Renal cortex interstitium (tissue), 11 donors: ENCODE measurements at regions not wholly inside any gene's neighbourhood (a gene's known extent, or its start where the extent isn't known, plus 50 kb on each side); places are given as distances from the start of the nearest gene placed in this dataset.

Experiments used
- DNase-seq, 11 donors: peaks; one replicate each; pipeline ENCODE4 v3.0.0-alpha.2; 2013; ENCODE audit warnings: low read depth in 9 of 11, low spot score in 4 of 11; ENCODE audit errors: extremely low read depth in 1 of 11

GRCh38 chr1:221169447-221169889, 290.2 kb downstream of the HLX start:
- no peak for DNase-seq

DNA sequence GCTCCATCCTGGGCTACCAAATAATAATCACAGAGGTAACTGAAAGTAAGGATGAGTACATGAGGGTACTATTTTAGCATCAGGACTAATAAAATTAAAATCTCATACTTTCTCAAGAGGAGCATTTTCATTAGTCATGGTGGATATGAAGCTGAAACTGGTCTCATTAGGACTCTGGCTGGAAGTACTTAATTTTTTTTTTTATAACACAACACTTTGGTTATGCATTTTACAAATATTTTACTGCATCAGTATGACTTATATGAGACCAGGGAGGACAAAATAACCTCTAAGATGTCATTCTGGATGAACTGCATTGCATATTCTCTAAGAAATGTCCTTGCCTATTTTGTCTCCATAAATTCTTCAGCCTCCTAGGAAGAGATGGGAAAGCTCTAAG, 290.9 kb downstream of the HLX start:
- no peak for DNase-seq

DNA sequence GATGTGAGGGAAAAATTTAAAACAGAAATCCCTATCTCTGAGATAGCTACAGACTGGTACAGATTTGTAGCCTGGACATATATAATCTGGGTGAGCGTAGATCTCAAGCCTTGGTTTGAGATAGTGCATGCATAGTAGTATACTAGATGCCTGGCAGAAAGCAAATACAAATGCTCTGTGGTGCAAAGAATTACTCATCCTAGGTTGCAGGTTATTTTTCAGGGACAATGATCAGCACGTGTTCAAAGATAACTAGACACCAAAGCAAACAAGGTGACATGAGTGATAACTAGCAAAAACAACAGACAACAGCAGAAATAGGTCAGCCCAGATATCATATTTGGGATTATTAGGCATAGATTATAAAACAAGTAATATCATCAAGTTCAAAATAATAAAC, 292.5 kb downstream of the HLX start:
- DNase-seq = no peak

DNA sequence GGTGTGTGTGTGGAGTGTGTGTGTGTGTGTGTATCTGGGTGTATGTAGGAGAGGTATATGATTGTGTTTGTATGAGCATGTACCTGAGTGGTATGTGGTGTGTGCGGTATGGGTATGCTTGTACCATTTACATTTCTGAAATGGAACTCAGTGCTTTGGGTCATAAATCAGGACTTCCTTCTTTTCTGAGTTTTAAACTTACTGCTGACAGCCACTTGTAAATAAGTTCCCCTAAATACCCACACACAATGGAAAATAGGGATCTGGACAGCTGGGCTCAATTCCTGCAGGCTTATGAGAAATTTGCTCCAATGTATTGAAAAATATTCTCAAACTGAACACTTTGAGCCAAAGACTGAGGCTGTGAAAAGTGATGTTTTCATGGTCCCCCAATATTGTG, 293.6 kb downstream of the HLX start:
- DNase-seq = no peak

DNA sequence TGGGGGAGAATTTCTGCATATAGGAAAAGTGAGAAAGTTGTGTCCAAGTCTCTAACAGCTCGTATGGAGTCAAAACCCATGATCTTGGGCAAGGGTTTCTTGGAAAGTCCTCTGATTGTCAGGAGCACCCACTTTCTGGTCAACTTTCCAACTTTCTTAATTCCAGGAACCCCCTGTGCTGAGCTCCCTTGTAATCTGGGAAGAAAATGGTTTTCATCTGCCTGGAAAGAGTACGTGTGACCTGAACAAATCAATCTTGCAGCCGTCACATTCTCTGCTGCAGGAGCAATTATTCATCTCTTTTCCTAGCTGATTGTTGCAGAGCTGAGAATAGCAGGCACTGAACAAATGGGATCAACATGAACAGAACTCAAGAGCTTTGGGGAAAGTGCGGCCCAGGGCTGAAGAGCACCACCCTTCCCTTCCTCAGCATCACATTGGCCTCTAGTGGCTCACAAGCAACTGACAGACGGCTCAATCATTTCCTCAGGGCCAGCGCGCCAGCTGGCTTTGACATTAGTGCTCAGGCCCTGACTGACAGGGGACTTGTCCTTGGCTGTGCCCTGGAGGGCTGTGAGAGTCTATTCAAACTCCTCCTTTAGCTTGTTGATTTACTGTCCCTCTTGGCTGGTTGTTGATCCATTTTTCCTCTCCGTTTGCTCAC, 295.2 kb downstream of the HLX start:
- DNase-seq = no peak

DNA sequence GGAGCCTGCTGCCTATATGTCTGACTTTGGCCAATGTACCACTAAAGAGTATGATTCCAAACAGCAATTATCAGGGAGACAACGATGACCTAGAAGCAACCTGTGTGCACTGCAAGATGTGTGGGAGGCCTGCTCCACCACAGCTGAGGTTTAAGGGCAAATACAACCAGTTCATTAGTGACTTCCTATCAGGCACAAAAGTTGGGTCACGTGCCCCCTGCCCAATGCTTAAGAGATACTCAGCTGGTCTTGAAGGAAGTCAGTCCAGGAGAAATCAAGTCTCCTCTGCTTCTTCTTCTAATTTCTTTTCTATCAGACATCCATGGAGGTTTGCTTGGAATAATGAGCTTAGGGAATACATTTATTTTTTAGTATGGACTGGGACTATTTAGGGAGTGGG, 296.0 kb downstream of the HLX start:
- no peak for DNase-seq

DNA sequence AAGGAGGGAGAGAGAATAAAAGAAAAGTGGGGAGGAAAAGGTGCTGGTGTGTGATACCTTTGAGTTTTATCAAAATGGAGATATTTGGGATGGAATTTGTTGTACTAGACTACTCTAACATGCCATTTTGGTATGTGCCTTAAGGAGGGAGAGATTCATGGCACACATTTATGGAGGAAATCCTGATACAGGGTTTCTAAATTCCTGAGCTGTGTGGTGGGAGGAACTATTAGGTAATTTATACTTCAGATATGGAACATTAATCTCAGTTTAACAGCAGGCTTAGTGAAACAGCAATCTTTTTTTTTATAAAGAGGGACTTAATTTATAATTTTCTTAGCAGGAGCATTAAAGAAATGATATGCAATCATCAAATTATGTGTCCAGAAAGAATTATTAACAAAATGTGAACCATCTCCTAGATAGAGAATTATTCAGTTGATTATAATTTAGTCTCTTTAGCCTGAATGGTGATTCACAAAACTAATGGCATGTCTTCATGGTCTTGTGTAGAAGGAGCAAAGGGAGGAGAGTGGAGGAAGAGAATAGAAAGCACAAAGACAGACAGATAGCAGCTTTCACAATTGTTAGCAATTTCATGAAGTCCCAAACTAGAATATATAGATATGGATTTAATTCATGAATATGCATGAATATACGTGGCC, 301.6 kb downstream of the HLX start:
- peak in 2 of 11 donors; percentile 28 to 34 for DNase-seq

DNA sequence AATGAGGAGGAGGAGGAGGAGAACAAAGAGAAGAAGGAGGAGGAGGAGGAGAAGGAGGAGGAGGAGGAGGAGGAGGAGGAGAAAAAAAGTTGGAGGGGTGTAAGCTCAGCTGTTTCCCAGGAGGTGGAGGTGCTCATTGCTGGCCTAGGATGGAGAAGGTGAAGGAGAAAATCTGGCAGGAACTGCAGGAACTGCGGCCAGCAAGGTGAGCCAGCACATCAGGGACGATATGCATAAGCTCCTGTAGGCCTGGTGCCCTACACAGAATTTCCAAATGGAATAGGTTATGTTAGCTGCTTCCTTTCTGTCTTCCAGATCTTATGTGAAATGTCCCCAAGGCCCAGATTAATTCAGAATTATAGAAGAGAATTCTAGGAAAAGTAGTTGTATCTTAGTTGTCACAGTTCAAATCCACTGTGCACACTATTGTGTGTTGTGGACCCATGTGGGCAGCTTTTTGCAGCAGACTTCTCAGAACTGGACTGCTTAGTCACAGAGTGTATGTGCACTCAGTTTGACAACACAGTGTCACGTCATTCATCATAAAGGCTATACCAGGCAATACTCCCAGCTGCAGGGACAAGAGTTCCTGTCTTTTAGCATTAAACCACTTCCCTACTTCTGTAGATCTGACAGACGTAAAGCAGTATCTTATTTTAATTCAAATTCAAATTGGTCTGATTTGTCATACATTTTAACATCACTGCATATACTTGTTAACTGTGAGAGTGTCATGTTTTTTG, 303.7 kb downstream of the HLX start:
- DNase-seq = no peak

- no peak for DNase-seq
Measured at GRCh38 chr1:221184131-221184794, 305.0 kb downstream of the HLX start.

GRCh38 chr1:221187174-221187573, 307.9 kb downstream of the HLX start:
- DNase-seq = no peak

DNA sequence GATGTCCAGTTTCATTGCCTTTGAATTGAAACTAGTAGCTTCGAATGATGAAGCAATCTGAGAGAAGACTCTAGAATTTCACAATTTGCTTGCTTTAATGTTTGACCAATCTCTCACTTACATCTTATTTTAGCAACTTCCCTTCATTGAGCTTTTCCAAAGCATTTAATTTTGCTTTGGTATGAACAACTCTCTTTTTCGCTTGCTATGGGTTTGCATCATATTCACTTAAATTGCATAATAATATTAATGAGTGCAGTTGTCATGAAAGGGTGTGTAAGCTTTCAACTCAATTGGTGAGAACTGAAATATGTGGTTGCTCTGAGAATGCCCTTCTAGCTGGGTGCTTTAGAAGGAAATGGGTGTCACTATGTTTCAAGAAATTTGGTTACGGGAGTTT, 309.2 kb downstream of the HLX start:
- no peak for DNase-seq

DNA sequence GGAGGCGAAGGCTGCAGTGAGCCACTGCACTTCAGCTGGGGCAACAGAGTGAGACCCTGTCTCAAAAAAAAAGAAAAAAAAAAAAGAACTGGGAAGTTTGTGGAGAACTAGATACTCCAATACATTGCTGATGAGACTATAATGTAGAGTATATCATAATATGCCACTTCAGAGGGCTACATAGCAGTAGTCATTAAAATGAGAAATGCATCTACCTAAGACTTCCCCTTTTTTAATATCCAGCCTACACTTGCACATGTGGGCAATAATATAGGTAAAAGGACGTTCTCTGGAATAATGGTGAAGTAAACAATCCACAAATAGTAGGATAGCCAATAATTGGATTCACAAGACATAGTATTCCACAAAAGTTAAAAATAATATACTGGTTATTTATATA, 311.0 kb downstream of the HLX start:
- DNase-seq = no peak

GRCh38 chr1:221192055-221192454, 312.8 kb downstream of the HLX start:
- no peak for DNase-seq

GRCh38 chr1:221200464-221200863, 321.2 kb downstream of the HLX start:
- DNase-seq = no peak

- DNase-seq = no peak
Measured at GRCh38 chr1:221201773-221202172, 322.5 kb downstream of the HLX start.

GRCh38 chr1:221203224-221204054, 324.2 kb downstream of the HLX start:
- peak; percentile 36 to 73 (median 62) for DNase-seq

GRCh38 chr1:221204055-221204833, 325.0 kb downstream of the HLX start:
- DNase-seq = no peak

- DNase-seq = no peak
Measured at GRCh38 chr1:221206076-221206475, 326.8 kb downstream of the HLX start.
